ENCODE measurements at regions not wholly inside any gene's neighbourhood (a gene's known extent, or its start where the extent isn't known, plus 50 kb on each side); places are given as distances from the start of the nearest gene placed in this dataset.

DNA sequence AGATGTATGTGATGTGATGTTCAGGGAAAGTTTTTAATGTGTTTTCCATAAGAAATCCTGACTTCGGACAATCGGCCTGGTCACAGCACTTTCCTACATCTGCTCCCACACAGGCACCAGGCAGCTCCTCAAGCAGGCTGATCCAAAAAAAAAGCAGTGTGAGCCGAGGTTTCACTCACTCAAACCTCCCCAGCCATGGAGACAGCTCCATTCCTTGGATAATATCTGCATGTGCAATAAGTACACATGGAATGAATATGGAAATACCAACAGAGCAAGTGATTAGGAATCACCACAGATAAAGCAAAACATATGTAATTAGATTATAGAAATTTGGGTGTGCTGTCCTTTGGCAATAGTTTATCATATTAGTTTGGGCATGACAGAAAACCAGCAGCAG lies 88.8 kb upstream of the API5 start:
- H3K27me3 ChIP-seq: no peaks in the 10 kb centered on the region
- H3K9me3 ChIP-seq: no peaks in the 10 kb centered on the region
- no peak overlapping the region for H3K27ac ChIP-seq
- TF ChIP-seq POLR2A (IDR thresholded peaks at IDR 0.05) (no peak), CTCF (IDR thresholded peaks at IDR 0.05 in 4 of 5, conservative IDR thresholded peaks at IDR 0.05 in 1 of 5) (no peak)
- in situ Hi-C loops (cut with MboI; ENCODE audit: low sequenced_read_pairs in 4 of 4) (no loop called here), intact Hi-C loops (cut with DNase I; ENCODE audit: low total_unique reads) (no loop called here)
- H3K4me3 ChIP-seq: no peak overlapping the region
- DNase-seq (no peak), ATAC-seq (no peak)
- no peaks in the 10 kb centered on the region for H3K36me3 ChIP-seq
- no peaks in the 10 kb centered on the region for H3K4me1 ChIP-seq

DNA sequence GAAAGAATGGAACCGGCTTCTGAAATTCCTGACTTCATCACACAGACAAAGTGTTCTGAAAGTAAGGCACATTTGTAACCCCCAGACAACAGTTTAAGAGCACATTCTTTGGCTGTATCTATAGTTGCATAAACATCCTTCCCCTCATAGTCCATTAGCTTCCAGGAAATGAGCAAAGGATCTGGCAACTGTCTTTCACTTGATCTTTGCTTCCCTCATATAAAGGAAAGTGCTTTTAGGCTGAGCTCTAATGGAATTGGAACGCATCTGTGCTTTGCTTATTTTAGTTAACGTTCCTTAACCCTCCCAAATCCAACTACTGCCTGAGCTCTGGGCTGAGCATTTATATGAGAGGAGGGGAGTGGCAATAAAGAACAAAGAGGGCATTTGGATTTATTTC lies 76.9 kb upstream of the API5 start:
- no peaks in the 10 kb centered on the region for H3K36me3 ChIP-seq
- no peaks in the 10 kb centered on the region for H3K9me3 ChIP-seq
- no peak overlapping the region for H3K4me3 ChIP-seq
- intact Hi-C loops (cut with DNase I; ENCODE audit: low total_unique reads): no loop called here
- in situ Hi-C loops (cut with MboI; ENCODE audit: low sequenced_read_pairs in 4 of 4): no loop called here
- H3K27me3 ChIP-seq: no peaks in the 10 kb centered on the region
- TF ChIP-seq CTCF (IDR thresholded peaks at IDR 0.05 in 4 of 5, conservative IDR thresholded peaks at IDR 0.05 in 1 of 5): no peak
- no peak for TF ChIP-seq POLR2A (IDR thresholded peaks at IDR 0.05)
- no peaks in the 10 kb centered on the region for H3K4me1 ChIP-seq
- DNase-seq (no peak), ATAC-seq (no peak)
- no peak overlapping the region for H3K27ac ChIP-seq

DNA sequence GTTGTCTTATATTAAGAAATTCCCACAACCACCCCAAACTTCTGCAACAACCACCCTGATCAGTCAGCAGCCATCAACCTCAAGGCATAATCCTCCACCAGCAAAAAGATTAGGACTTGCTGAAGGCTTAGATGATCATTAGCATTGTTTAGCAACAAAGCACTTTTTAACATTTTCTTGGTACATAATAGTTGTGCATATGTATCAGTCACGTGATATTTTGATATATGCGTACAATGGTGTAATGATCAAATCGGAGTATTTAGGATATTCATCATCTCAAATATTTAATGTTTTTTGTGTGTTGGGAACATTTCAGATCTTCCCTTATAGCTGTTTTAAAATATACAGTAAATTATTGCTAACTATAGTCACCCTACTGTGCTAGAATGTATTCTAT lies 73.5 kb upstream of the API5 start:
- DNase-seq: no peak
- Histone ChIP-seq H3K9me3 (no peaks in the 10 kb centered on the region), H3K36me3 (no peaks in the 10 kb centered on the region), H3K4me1 (no peaks in the 10 kb centered on the region), H3K27me3 (no peaks in the 10 kb centered on the region), H3K4me3 (no peak overlapping the region), H3K27ac (no peak overlapping the region)
- TF ChIP-seq POLR2A (IDR thresholded peaks at IDR 0.05) (no peak), CTCF (IDR thresholded peaks at IDR 0.05 in 4 of 5, conservative IDR thresholded peaks at IDR 0.05 in 1 of 5) (no peak)
- ATAC-seq: no peak
- intact Hi-C loops (cut with DNase I; ENCODE audit: low total_unique reads) (no loop called here), in situ Hi-C loops (cut with MboI; ENCODE audit: low sequenced_read_pairs in 4 of 4) (no loop called here)

GRCh38 chr11:43239791-43240190 lies 72.0 kb upstream of the API5 start:
- H3K4me1 ChIP-seq: no peaks in the 10 kb centered on the region
- in situ Hi-C loops (cut with MboI; ENCODE audit: low sequenced_read_pairs in 4 of 4): no loop called here
- no peaks in the 10 kb centered on the region for H3K27me3 ChIP-seq
- ATAC-seq: no peak
- intact Hi-C loops (cut with DNase I; ENCODE audit: low total_unique reads): no loop called here
- no peaks in the 10 kb centered on the region for H3K36me3 ChIP-seq
- TF ChIP-seq CTCF (IDR thresholded peaks at IDR 0.05 in 4 of 5, conservative IDR thresholded peaks at IDR 0.05 in 1 of 5): no peak
- no peak for TF ChIP-seq POLR2A (IDR thresholded peaks at IDR 0.05)
- H3K9me3 ChIP-seq: no peaks in the 10 kb centered on the region
- no peak overlapping the region for H3K27ac ChIP-seq
- no peak overlapping the region for H3K4me3 ChIP-seq
- DNase-seq: no peak

DNA sequence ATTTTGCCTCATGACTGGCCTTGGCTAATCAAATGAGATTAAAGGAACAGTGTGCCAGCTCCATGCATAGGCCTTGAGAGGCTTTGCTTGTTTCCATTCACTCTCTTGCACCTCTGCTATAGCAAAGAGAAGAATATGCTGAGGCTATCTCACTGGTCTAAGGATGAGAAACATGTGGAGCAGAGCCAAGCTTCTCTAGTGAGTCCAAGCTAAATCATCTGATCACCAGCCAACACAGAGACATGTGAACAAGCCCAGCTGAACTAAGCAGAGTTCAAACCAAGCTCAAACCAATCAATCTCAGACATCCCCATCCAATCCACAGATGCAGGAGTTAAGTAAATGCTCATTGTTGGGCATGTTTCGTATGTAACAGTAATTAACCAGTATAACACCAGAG lies 69.4 kb upstream of the API5 start:
- no peak overlapping the region for H3K27ac ChIP-seq
- TF ChIP-seq POLR2A (IDR thresholded peaks at IDR 0.05): no peak
- TF ChIP-seq CTCF (IDR thresholded peaks at IDR 0.05 in 4 of 5, conservative IDR thresholded peaks at IDR 0.05 in 1 of 5): no peak
- in situ Hi-C loops (cut with MboI; ENCODE audit: low sequenced_read_pairs in 4 of 4): no loop called here
- H3K27me3 ChIP-seq: no peaks in the 10 kb centered on the region
- no peaks in the 10 kb centered on the region for H3K4me1 ChIP-seq
- ATAC-seq (no peak), DNase-seq (no peak)
- H3K4me3 ChIP-seq: no peak overlapping the region
- H3K9me3 ChIP-seq: no peaks in the 10 kb centered on the region
- no peaks in the 10 kb centered on the region for H3K36me3 ChIP-seq
- intact Hi-C loops (cut with DNase I; ENCODE audit: low total_unique reads): no loop called here
